GM12878 (cell line): ENCODE measurements at regions not wholly inside any gene's neighbourhood (a gene's known extent, or its start where the extent isn't known, plus 50 kb on each side); places are given as distances from the start of the nearest gene placed in this dataset.

Experiments used
- ATAC-seq: fragments of 200-7000 bp; cut with Tn5 transposase; 3 replicates; pipeline ENCODE4 v1.9.1; 2020; ENCODE audit warnings: mild to moderate bottlenecking, moderate library complexity
- BruUV-seq: library from RNA; stranded (reverse); fragments of 400-500 nt; replicated peaks from 2 replicates; lab custom pipeline; 2021; lab: Mats Ljungman, UMichigan
- CTCF ChIA-PET: fragments of 300-600 bp; sonication (Branson Sonifier 250); formaldehyde crosslinking; extraction: SDS; loops from one replicate; lab custom pipeline; 2021; ENCODE audit warnings: inconsistent platforms; lab: Yijun Ruan, JAX
- POLR2A ChIA-PET: fragments of 350-600 bp; formaldehyde crosslinking; extraction: SDS; loops from one replicate; lab custom pipeline; 2021; ENCODE audit warnings: inconsistent platforms; lab: Charles Lee
- RAD21 ChIA-PET: fragments of 300-600 bp; sonication (Branson Sonifier 250); formaldehyde crosslinking; loops from one replicate; lab custom pipeline; 2023; ENCODE audit warnings: antibody characterized with exemption; ENCODE audit not compliant: unreplicated experiment; lab: Charles Lee
- SMC1A ChIA-PET: fragments of 300-600 bp; sonication (Branson Sonifier 250); formaldehyde crosslinking; loops from one replicate; lab custom pipeline; 2023; ENCODE audit not compliant: unreplicated experiment, uncharacterized antibody; lab: Charles Lee
- DNase-seq: peaks from one replicate; pipeline ENCODE4 v3.0.0-alpha.2; 2011; ENCODE audit warnings: low read depth, low spot score
- FAIRE-seq: peaks from 3 replicates; lab custom pipeline; 2011; peaks lifted over from hg19 to GRCh38; lab: Jason Lieb, UNC
- H2AFZ ChIP-seq: 2 replicates; pipeline ENCODE4 v1.6.0; 2011; ENCODE audit warnings: low read depth, low read length, control low read depth; ENCODE audit not compliant: control insufficient read depth
- H3K27ac ChIP-seq: 2 replicates; pipeline ENCODE4 v1.5.1; 2011; ENCODE audit warnings: control low read depth; ENCODE audit not compliant: control insufficient read depth, insufficient read depth
- H3K27me3 ChIP-seq, 2 experiments: replicated peaks in 1 of 2; 2 replicates each; pipeline versions ENCODE4 v1.6.0 to v1.6.1; 2011; ENCODE audit warnings: low read length in 1 of 2; ENCODE audit not compliant: control insufficient read depth in 2 of 2, insufficient read depth in 2 of 2
- H3K36me3 ChIP-seq, 2 experiments: 2 replicates each; pipeline ENCODE4 v1.5.1; 2011; ENCODE audit warnings: low read length in 1 of 2; ENCODE audit not compliant: control insufficient read depth in 2 of 2, insufficient read depth in 2 of 2
- H3K4me1 ChIP-seq: 2 replicates; pipeline ENCODE4 v1.6.1; 2011; ENCODE audit warnings: mild to moderate bottlenecking, low read length, moderate library complexity, mixed read lengths; ENCODE audit not compliant: control insufficient read depth, insufficient read depth
- H3K4me2 ChIP-seq: 2 replicates; pipeline ENCODE4 v1.6.0; 2011; ENCODE audit warnings: control low read depth; ENCODE audit not compliant: control insufficient read depth, insufficient read depth
- H3K4me3 ChIP-seq: fragments of 200-600 bp; sonication (generic); 2 replicates; pipeline ENCODE4 v1.5.1; 2016
- H3K79me2 ChIP-seq: 2 replicates; pipeline ENCODE4 v1.6.0; 2011; ENCODE audit warnings: low read length; ENCODE audit not compliant: control insufficient read depth, insufficient read depth
- H3K9ac ChIP-seq: 2 replicates; pipeline ENCODE4 v1.8.0; 2011; ENCODE audit warnings: low read length, control low read depth, mixed read lengths; ENCODE audit not compliant: control insufficient read depth, insufficient read depth
- H3K9me3 ChIP-seq: replicated peaks from 3 replicates; pipeline ENCODE4 v1.5.1; 2011; ENCODE audit warnings: mild to moderate bottlenecking, low read length; ENCODE audit not compliant: control insufficient read depth, insufficient read depth
- H4K20me1 ChIP-seq: 2 replicates; pipeline ENCODE4 v1.6.0; 2011; ENCODE audit not compliant: control insufficient read depth, insufficient read depth
- ETV6 ChIP-seq, 2 experiments: fragments of 450-650 bp in 1 of 2; IDR thresholded peaks in 1 of 2; conservative IDR thresholded peaks in 1 of 2; 2 replicates each; pipeline ENCODE4 v1.6.1; 2014; ENCODE audit warnings: antibody characterized with exemption in 1 of 2, borderline replicate concordance in 1 of 2, low read depth in 1 of 2, mild to moderate bottlenecking in 1 of 2, moderate library complexity in 1 of 2
- LARP7 ChIP-seq: fragments of 450-650 bp; IDR thresholded peaks from 2 replicates; pipeline ENCODE4 v1.6.1; 2017; ENCODE audit warnings: mild to moderate bottlenecking
- NR2C1 ChIP-seq: fragments of 450-650 bp; IDR thresholded peaks from 2 replicates; pipeline ENCODE4 v1.6.1; 2017; ENCODE audit warnings: antibody characterized with exemption, mild to moderate bottlenecking, moderate library complexity
- PAX5 ChIP-seq: IDR thresholded peaks from 2 replicates; pipeline ENCODE4 v1.6.1; 2011; ENCODE audit warnings: low read depth, low read length, borderline replicate concordance
- RUNX3 ChIP-seq: IDR thresholded peaks from 2 replicates; pipeline ENCODE4 v1.6.1; 2012; ENCODE audit warnings: low read length, inconsistent platforms
- SUZ12 ChIP-seq: fragments of 200-600 bp; sonication (generic); IDR thresholded peaks from one replicate; pipeline ENCODE4 v1.6.1; 2018; ENCODE audit warnings: antibody characterized with exemption, mild to moderate bottlenecking; ENCODE audit not compliant: unreplicated experiment
- WGBS: methylation state at CpG from one replicate; pipeline ENCODE4 v1.1.6; 2016; ENCODE audit warnings: low lambda C conversion rate; ENCODE audit not compliant: insufficient replicate concordance, insufficient coverage; ENCODE audit errors: missing lambda C conversion rate; 5-methylcytosine and 5-hydroxymethylcytosine counted together
- in situ Hi-C: fragments of 300-500 bp; cut with MboI; formaldehyde crosslinking; loops from 9 replicates; pipeline ENCODE4 v1.14.3; 2018; ENCODE audit warnings: mixed read lengths
- intact Hi-C: fragments of 100-400 bp; cut with micrococcal nuclease; formaldehyde crosslinking; loops from one replicate; pipeline ENCODE4 v1.14.2; 2022; ENCODE audit not compliant: unreplicated experiment
- TF ChIP-seq, protein P1 (sequence below): fragments of 450-650 bp; IDR thresholded peaks from 2 replicates; pipeline ENCODE4 v1.6.1; 2017; ENCODE audit warnings: mild to moderate bottlenecking, moderate library complexity
- TF ChIP-seq, protein P2 (sequence below): IDR thresholded peaks from 2 replicates; pipeline ENCODE4 v1.6.1; 2012; ENCODE audit warnings: low read depth, low read length, improper control_type of control experiment
- TF ChIP-seq, protein P3 (sequence below), 3 experiments: IDR thresholded peaks in 2 of 3; conservative IDR thresholded peaks in 1 of 3; 2 replicates each; pipeline ENCODE4 v1.5.1; 2011; ENCODE audit warnings: low read depth in 3 of 3, low read length in 3 of 3, mild to moderate bottlenecking in 3 of 3, control low read depth in 2 of 3, moderate library complexity in 2 of 3, inconsistent platforms in 1 of 3, mixed read lengths in 1 of 3; ENCODE audit not compliant: control insufficient read depth in 2 of 3, insufficient read depth in 1 of 3; ENCODE audit errors: extremely low read depth in 1 of 3
- TF ChIP-seq, protein P4 (sequence below): IDR thresholded peaks from 2 replicates; pipeline ENCODE4 v1.6.1; 2012; ENCODE audit warnings: low read length, inconsistent platforms

DNA sequence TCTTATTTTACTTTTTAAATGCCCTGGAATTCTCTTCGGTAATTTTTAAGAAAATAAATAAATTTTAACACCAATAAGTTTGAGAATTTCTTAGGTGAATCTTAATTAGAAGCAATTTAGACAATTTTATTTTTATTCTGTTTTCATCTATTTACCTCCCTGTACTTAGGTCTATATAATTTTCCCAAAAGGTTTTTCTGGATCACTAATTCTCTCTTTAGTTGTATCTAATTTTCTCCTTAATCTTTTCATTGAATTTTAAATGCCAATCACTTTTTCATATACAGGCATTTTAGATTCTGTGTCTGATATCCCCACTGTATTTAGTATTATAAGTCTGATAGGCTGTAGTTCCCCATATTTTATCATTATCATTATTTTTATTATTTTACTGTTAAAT lies 845.3 kb downstream of the TRIML1 start:
- POLR2A ChIA-PET = no interaction called here
- BruUV-seq = no TSS peak
- DNase-seq = no peak
- Histone ChIP-seq H4K20me1 (no peaks in the 10 kb centered on the region), H3K9ac (no peak overlapping the region), H3K79me2 (no peaks in the 10 kb centered on the region)
- WGBS = 0% methylated on average over 1 of the region's 1 CpG
- intact Hi-C loops = no loop called here
- TF ChIP-seq LARP7 (no peak), NR2C1 (no peak), PAX5 (no peak), ETV6 (conservative IDR thresholded peaks at IDR 0.05 in 1 of 2, IDR thresholded peaks at IDR 0.05 in 1 of 2; ENCODE audit: borderline replicate concordance in 1 of 2, low read depth in 1 of 2) (no peak), RUNX3 (no peak), SUZ12 (no peak)
- TF ChIP-seq, protein P1, sequence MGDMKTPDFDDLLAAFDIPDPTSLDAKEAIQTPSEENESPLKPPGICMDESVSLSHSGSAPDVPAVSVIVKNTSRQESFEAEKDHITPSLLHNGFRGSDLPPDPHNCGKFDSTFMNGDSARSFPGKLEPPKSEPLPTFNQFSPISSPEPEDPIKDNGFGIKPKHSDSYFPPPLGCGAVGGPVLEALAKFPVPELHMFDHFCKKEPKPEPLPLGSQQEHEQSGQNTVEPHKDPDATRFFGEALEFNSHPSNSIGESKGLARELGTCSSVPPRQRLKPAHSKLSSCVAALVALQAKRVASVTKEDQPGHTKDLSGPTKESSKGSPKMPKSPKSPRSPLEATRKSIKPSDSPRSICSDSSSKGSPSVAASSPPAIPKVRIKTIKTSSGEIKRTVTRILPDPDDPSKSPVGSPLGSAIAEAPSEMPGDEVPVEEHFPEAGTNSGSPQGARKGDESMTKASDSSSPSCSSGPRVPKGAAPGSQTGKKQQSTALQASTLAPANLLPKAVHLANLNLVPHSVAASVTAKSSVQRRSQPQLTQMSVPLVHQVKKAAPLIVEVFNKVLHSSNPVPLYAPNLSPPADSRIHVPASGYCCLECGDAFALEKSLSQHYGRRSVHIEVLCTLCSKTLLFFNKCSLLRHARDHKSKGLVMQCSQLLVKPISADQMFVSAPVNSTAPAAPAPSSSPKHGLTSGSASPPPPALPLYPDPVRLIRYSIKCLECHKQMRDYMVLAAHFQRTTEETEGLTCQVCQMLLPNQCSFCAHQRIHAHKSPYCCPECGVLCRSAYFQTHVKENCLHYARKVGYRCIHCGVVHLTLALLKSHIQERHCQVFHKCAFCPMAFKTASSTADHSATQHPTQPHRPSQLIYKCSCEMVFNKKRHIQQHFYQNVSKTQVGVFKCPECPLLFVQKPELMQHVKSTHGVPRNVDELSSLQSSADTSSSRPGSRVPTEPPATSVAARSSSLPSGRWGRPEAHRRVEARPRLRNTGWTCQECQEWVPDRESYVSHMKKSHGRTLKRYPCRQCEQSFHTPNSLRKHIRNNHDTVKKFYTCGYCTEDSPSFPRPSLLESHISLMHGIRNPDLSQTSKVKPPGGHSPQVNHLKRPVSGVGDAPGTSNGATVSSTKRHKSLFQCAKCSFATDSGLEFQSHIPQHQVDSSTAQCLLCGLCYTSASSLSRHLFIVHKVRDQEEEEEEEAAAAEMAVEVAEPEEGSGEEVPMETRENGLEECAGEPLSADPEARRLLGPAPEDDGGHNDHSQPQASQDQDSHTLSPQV = no peak
- TF ChIP-seq, protein P2, sequence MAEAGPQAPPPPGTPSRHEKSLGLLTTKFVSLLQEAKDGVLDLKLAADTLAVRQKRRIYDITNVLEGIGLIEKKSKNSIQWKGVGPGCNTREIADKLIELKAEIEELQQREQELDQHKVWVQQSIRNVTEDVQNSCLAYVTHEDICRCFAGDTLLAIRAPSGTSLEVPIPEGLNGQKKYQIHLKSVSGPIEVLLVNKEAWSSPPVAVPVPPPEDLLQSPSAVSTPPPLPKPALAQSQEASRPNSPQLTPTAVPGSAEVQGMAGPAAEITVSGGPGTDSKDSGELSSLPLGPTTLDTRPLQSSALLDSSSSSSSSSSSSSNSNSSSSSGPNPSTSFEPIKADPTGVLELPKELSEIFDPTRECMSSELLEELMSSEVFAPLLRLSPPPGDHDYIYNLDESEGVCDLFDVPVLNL = no peak
- TF ChIP-seq, protein P3, sequence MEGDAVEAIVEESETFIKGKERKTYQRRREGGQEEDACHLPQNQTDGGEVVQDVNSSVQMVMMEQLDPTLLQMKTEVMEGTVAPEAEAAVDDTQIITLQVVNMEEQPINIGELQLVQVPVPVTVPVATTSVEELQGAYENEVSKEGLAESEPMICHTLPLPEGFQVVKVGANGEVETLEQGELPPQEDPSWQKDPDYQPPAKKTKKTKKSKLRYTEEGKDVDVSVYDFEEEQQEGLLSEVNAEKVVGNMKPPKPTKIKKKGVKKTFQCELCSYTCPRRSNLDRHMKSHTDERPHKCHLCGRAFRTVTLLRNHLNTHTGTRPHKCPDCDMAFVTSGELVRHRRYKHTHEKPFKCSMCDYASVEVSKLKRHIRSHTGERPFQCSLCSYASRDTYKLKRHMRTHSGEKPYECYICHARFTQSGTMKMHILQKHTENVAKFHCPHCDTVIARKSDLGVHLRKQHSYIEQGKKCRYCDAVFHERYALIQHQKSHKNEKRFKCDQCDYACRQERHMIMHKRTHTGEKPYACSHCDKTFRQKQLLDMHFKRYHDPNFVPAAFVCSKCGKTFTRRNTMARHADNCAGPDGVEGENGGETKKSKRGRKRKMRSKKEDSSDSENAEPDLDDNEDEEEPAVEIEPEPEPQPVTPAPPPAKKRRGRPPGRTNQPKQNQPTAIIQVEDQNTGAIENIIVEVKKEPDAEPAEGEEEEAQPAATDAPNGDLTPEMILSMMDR (IDR thresholded peaks at IDR 0.05 in 2 of 3, conservative IDR thresholded peaks at IDR 0.05 in 1 of 3; ENCODE audit: control insufficient read depth in 2 of 3, extremely low read depth in 1 of 3, insufficient read depth in 1 of 3, low read depth in 3 of 3, low read length in 3 of 3) = no peak
- TF ChIP-seq, protein P4, sequence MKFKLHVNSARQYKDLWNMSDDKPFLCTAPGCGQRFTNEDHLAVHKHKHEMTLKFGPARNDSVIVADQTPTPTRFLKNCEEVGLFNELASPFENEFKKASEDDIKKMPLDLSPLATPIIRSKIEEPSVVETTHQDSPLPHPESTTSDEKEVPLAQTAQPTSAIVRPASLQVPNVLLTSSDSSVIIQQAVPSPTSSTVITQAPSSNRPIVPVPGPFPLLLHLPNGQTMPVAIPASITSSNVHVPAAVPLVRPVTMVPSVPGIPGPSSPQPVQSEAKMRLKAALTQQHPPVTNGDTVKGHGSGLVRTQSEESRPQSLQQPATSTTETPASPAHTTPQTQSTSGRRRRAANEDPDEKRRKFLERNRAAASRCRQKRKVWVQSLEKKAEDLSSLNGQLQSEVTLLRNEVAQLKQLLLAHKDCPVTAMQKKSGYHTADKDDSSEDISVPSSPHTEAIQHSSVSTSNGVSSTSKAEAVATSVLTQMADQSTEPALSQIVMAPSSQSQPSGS = no peak
- TF ChIP-seq, all 136 proteins: peak for 0
- FAIRE-seq = no peak
- in situ Hi-C loops = no loop called here
- Histone ChIP-seq H3K27me3 (no peaks in the 10 kb centered on the region), H3K36me3 (no peaks in the 10 kb centered on the region), H3K27ac (no peak overlapping the region), H3K4me2 (no peak overlapping the region), H2AFZ (no peak overlapping the region), H3K9me3 (no peaks in the 10 kb centered on the region), H3K4me1 (no peaks in the 10 kb centered on the region), H3K4me3 (no peak overlapping the region)
- CTCF ChIA-PET = no interaction called here
- SMC1A ChIA-PET = no interaction called here
- no peak for ATAC-seq
- RAD21 ChIA-PET = no interaction called here
